HepG2 (cell line): ENCODE measurements at regions not wholly inside any gene's neighbourhood (a gene's known extent, or its start where the extent isn't known, plus 50 kb on each side); places are given as distances from the start of the nearest gene placed in this dataset.

Experiments
- ATAC-seq: fragments of 200-7000 bp; cut with Tn5 transposase; 3 replicates; pipeline ENCODE4 v1.9.1; 2020; ENCODE audit warnings: mild to moderate bottlenecking, moderate library complexity
- BruUV-seq: library from RNA; stranded (reverse); fragments of 400-500 nt; replicated peaks from 2 replicates; lab custom pipeline; 2021; lab: Mats Ljungman, UMichigan
- CTCF ChIA-PET: fragments of 300-600 bp; formaldehyde crosslinking; extraction: SDS; loops from one replicate; lab custom pipeline; 2021; ENCODE audit warnings: low total read pairs, inconsistent platforms, low intra/inter-chr PET ratio; lab: Yijun Ruan, JAX
- POLR2A ChIA-PET: fragments of 350-600 bp; sonication (Branson Sonifier 250); formaldehyde crosslinking; loops from one replicate; lab custom pipeline; 2020; ENCODE audit warnings: antibody characterized with exemption, inconsistent platforms; lab: Yijun Ruan, JAX
- DNase-seq: peaks from one replicate; pipeline ENCODE4 v3.0.0-alpha.2; 2015; ENCODE audit warnings: low spot score
- FAIRE-seq: peaks from 3 replicates; lab custom pipeline; 2011; peaks lifted over from hg19 to GRCh38; lab: Jason Lieb, UNC
- H2AFZ ChIP-seq: one replicate; pipeline ENCODE4 v1.6.1; 2011; ENCODE audit warnings: low read length, inconsistent platforms
- H3K27ac ChIP-seq: fragments of 300-600 bp; 3 replicates; pipeline ENCODE4 v1.8.0; 2011; ENCODE audit warnings: mixed run types, mild to moderate bottlenecking, mixed read lengths, low read length, inconsistent platforms; ENCODE audit not compliant: insufficient read depth; ENCODE audit errors: extremely low read length
- H3K27me3 ChIP-seq, 2 experiments: fragments of 200-600 bp in 1 of 2; 2 replicates in 1 of 2; 3 replicates in 1 of 2; pipeline versions ENCODE4 v1.6.0 to v1.8.0; 2011; ENCODE audit warnings: low read length in 2 of 2, mild to moderate bottlenecking in 2 of 2, moderate library complexity in 2 of 2, inconsistent platforms in 1 of 2; ENCODE audit not compliant: insufficient read depth in 2 of 2, control insufficient read depth in 1 of 2
- H3K36me3 ChIP-seq, 2 experiments: fragments of 200-600 bp in 1 of 2; replicated peaks in 1 of 2; 2 replicates in 1 of 2; 3 replicates in 1 of 2; pipeline versions ENCODE4 v1.5.1 to v1.8.0; 2011; ENCODE audit warnings: low read length in 2 of 2, inconsistent platforms in 1 of 2; ENCODE audit not compliant: insufficient read depth in 2 of 2, control insufficient read depth in 1 of 2
- H3K4me1 ChIP-seq: 2 replicates; pipeline ENCODE4 v1.5.1; 2012; ENCODE audit warnings: low read length, inconsistent platforms; ENCODE audit not compliant: insufficient read depth
- H3K4me2 ChIP-seq: 2 replicates; pipeline ENCODE4 v1.6.0; 2011; ENCODE audit warnings: low read depth, low read length, inconsistent platforms
- H3K4me3 ChIP-seq, 3 experiments: fragments of 200-600 bp in 1 of 3; sonication (generic), shearing (Covaris generic) in 1 of 3; replicated peaks in 1 of 3; 2 replicates each; pipeline ENCODE4 v1.5.1; 2011 to 2016; ENCODE audit warnings: low read length in 3 of 3, inconsistent platforms in 2 of 3, low read depth in 2 of 3, mild to moderate bottlenecking in 2 of 3, control low read depth in 1 of 3, mixed read lengths in 1 of 3; ENCODE audit not compliant: insufficient read depth in 1 of 3
- H3K79me2 ChIP-seq: one replicate; pipeline ENCODE4 v1.6.1; 2011; ENCODE audit warnings: low read length, inconsistent platforms; ENCODE audit not compliant: insufficient read depth
- H3K9ac ChIP-seq: 2 replicates; pipeline ENCODE4 v1.6.0; 2011; ENCODE audit warnings: mild to moderate bottlenecking, low read depth, low read length, inconsistent platforms; ENCODE audit not compliant: insufficient read depth
- H3K9me3 ChIP-seq: 2 replicates; pipeline ENCODE4 v1.5.1; 2012; ENCODE audit warnings: mild to moderate bottlenecking, low read length
- H4K20me1 ChIP-seq: 2 replicates; pipeline ENCODE4 v1.6.0; 2011; ENCODE audit warnings: inconsistent platforms, mild to moderate bottlenecking, low read length, moderate library complexity; ENCODE audit not compliant: insufficient read depth
- AHDC1 ChIP-seq: sonication (generic); formaldehyde crosslinking; IDR thresholded peaks from 2 replicates; pipeline ENCODE4 v1.5.1; 2020; ENCODE audit warnings: mild to moderate bottlenecking, missing genetic modification reagents, borderline replicate concordance
- ARID5B ChIP-seq: IDR thresholded peaks from 2 replicates; pipeline ENCODE4 v1.4.0; 2020; ENCODE audit warnings: mild to moderate bottlenecking, missing genetic modification reagents
- DNMT1 ChIP-seq: sonication (generic); formaldehyde crosslinking; IDR thresholded peaks from 2 replicates; pipeline ENCODE4 v1.5.1; 2020; ENCODE audit warnings: mild to moderate bottlenecking, missing genetic modification reagents
- GTF3A ChIP-seq: sonication (generic); formaldehyde crosslinking; conservative IDR thresholded peaks from 2 replicates; pipeline ENCODE4 v1.4.0; 2020; ENCODE audit warnings: mild to moderate bottlenecking, missing genetic modification reagents
- TEAD3 ChIP-seq: optimal IDR thresholded peaks from 2 replicates; pipeline ENCODE3; 2016; ENCODE audit warnings: borderline replicate concordance
- ZNF232 ChIP-seq: sonication (generic); formaldehyde crosslinking; IDR thresholded peaks from 2 replicates; pipeline ENCODE4 v1.4.0; 2020; ENCODE audit warnings: missing genetic modification reagents, borderline replicate concordance
- WGBS: methylation state at CpG from one replicate; pipeline ENCODE4 v1.1.6; 2017; ENCODE audit warnings: low lambda C conversion rate; 5-methylcytosine and 5-hydroxymethylcytosine counted together
- in situ Hi-C: cut with HindIII; loops from 2 replicates; pipeline ENCODE4 v1.10.0; 2017; ENCODE audit warnings: low pct_unique_long_range_greater_than_20kb; ENCODE audit not compliant: extremely low pct_ligation_motif_present
- intact Hi-C: fragments of 100-400 bp; cut with micrococcal nuclease; formaldehyde crosslinking; loops from one replicate; pipeline ENCODE4 v1.10.0; 2022; ENCODE audit not compliant: unreplicated experiment
- TF ChIP-seq, protein P1 (sequence below), 2 experiments: IDR thresholded peaks; 2 replicates each; pipeline ENCODE4 v1.6.1; 2011 to 2012; ENCODE audit warnings: low read length in 2 of 2, borderline replicate concordance in 1 of 2, low read depth in 1 of 2, mild to moderate bottlenecking in 1 of 2, moderate library complexity in 1 of 2

- in situ Hi-C loops: no loop called here
- no TSS peak for BruUV-seq
- H3K4me3 ChIP-seq: no peak overlapping the region
- no peak overlapping the region for H3K4me2 ChIP-seq
- ATAC-seq: no peak
- no peaks in the 10 kb centered on the region for H3K36me3 ChIP-seq
- no peaks in the 10 kb centered on the region for H4K20me1 ChIP-seq
- no peak for DNase-seq
- peaks cover 81% of the 10 kb centered on the region for H3K9me3 ChIP-seq
- H2AFZ ChIP-seq: no peak overlapping the region
- H3K27me3 ChIP-seq: no peaks in the 10 kb centered on the region
- WGBS: 7% methylated on average over 3 of the region's 3 CpGs
- no peak overlapping the region for H3K9ac ChIP-seq
- H3K4me1 ChIP-seq: no peaks in the 10 kb centered on the region
- intact Hi-C loops: no loop called here
- no peaks in the 10 kb centered on the region for H3K79me2 ChIP-seq
- ChIA-PET CTCF (no interaction called here), POLR2A (no interaction called here)
- no peak overlapping the region for H3K27ac ChIP-seq
- no peak for FAIRE-seq
- no peak for TF ChIP-seq GTF3A
- TF ChIP-seq DNMT1 (CRISPR knock-in tag): no peak
- TF ChIP-seq TEAD3 (CRISPR knock-in tag): no peak
- TF ChIP-seq, protein P1, sequence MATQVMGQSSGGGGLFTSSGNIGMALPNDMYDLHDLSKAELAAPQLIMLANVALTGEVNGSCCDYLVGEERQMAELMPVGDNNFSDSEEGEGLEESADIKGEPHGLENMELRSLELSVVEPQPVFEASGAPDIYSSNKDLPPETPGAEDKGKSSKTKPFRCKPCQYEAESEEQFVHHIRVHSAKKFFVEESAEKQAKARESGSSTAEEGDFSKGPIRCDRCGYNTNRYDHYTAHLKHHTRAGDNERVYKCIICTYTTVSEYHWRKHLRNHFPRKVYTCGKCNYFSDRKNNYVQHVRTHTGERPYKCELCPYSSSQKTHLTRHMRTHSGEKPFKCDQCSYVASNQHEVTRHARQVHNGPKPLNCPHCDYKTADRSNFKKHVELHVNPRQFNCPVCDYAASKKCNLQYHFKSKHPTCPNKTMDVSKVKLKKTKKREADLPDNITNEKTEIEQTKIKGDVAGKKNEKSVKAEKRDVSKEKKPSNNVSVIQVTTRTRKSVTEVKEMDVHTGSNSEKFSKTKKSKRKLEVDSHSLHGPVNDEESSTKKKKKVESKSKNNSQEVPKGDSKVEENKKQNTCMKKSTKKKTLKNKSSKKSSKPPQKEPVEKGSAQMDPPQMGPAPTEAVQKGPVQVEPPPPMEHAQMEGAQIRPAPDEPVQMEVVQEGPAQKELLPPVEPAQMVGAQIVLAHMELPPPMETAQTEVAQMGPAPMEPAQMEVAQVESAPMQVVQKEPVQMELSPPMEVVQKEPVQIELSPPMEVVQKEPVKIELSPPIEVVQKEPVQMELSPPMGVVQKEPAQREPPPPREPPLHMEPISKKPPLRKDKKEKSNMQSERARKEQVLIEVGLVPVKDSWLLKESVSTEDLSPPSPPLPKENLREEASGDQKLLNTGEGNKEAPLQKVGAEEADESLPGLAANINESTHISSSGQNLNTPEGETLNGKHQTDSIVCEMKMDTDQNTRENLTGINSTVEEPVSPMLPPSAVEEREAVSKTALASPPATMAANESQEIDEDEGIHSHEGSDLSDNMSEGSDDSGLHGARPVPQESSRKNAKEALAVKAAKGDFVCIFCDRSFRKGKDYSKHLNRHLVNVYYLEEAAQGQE (IDR thresholded peaks at IDR 0.05; ENCODE audit: borderline replicate concordance in 1 of 2, low read depth in 1 of 2, low read length in 2 of 2): no peak
- TF ChIP-seq ARID5B (CRISPR knock-in tag): no peak
- no peak for TF ChIP-seq ZNF232 (CRISPR knock-in tag)
- TF ChIP-seq AHDC1: no peak
Observed at GRCh38 chr14:45916340-45916953, 663.4 kb upstream of the MIS18BP1 start.
